ENCODE measurements at regions not wholly inside any gene's neighbourhood (a gene's known extent, or its start where the extent isn't known, plus 50 kb on each side); places are given as distances from the start of the nearest gene placed in this dataset.
A peak's percentile ranks its signal among the peaks of the same experiment; 100 is the strongest.

- Mint-ChIP-seq H3K4me1 (ENCODE audit: low read depth) (peaks cover 50% of the 10 kb centered on the region), H3K27ac (ENCODE audit: unreplicated experiment) (peak overlapping the region; percentile 25), H3K27me3 (ENCODE audit: low read depth) (peaks cover 3% of the 10 kb centered on the region)
Observed at GRCh38 chr18:10124557-10124956, 210.7 kb downstream of the VAPA start.

GRCh38 chr18:10124967-10125366, 211.2 kb downstream of the VAPA start:
- Mint-ChIP-seq H3K9me3 (ENCODE audit: low read depth) (no peaks in the 10 kb centered on the region), H3K4me1 (ENCODE audit: low read depth) (peaks cover 49% of the 10 kb centered on the region), H3K4me3 (ENCODE audit: unreplicated experiment) (no peak overlapping the region), H3K36me3 (ENCODE audit: low read depth) (no peaks in the 10 kb centered on the region), H3K27me3 (ENCODE audit: low read depth) (peaks cover 3% of the 10 kb centered on the region), H3K27ac (ENCODE audit: unreplicated experiment) (peak overlapping the region; percentile 50)
- DNase-seq (ENCODE audit: low spot score) = no peak
- no peak for TF ChIP-seq CTCF (IDR thresholded peaks at IDR 0.05)

More at GRCh38 chr18:10124557-10124956, 210.7 kb downstream of the VAPA start:
- no peaks in the 10 kb centered on the region for H3K36me3 Mint-ChIP-seq (ENCODE audit: low read depth)
- TF ChIP-seq CTCF (IDR thresholded peaks at IDR 0.05) = no peak
- no peak for DNase-seq (ENCODE audit: low spot score)
- H3K9me3 Mint-ChIP-seq (ENCODE audit: low read depth) = no peaks in the 10 kb centered on the region
- no peak overlapping the region for H3K4me3 Mint-ChIP-seq (ENCODE audit: unreplicated experiment)

- H3K36me3 Mint-ChIP-seq (ENCODE audit: low read depth) = no peaks in the 10 kb centered on the region
- no peak overlapping the region for H3K4me3 Mint-ChIP-seq (ENCODE audit: unreplicated experiment)
- no peak for DNase-seq (ENCODE audit: low spot score)
- no peak overlapping the region for H3K27ac Mint-ChIP-seq (ENCODE audit: unreplicated experiment)
- TF ChIP-seq CTCF (IDR thresholded peaks at IDR 0.05) = no peak
- peaks cover 36% of the 10 kb centered on the region for H3K4me1 Mint-ChIP-seq (ENCODE audit: low read depth)
- peaks cover 3% of the 10 kb centered on the region for H3K27me3 Mint-ChIP-seq (ENCODE audit: low read depth)
- H3K9me3 Mint-ChIP-seq (ENCODE audit: low read depth) = no peaks in the 10 kb centered on the region
Observed at GRCh38 chr18:10127729-10128128, 213.9 kb downstream of the VAPA start.

GRCh38 chr18:10128921-10129501, 215.2 kb downstream of the VAPA start:
- peaks cover 3% of the 10 kb centered on the region for H3K27me3 Mint-ChIP-seq (ENCODE audit: low read depth)
- no peak for TF ChIP-seq CTCF (IDR thresholded peaks at IDR 0.05)
- H3K27ac Mint-ChIP-seq (ENCODE audit: unreplicated experiment) = no peak overlapping the region
- H3K4me3 Mint-ChIP-seq (ENCODE audit: unreplicated experiment) = no peak overlapping the region
- no peaks in the 10 kb centered on the region for H3K36me3 Mint-ChIP-seq (ENCODE audit: low read depth)
- no peaks in the 10 kb centered on the region for H3K9me3 Mint-ChIP-seq (ENCODE audit: low read depth)
- peaks cover 39% of the 10 kb centered on the region for H3K4me1 Mint-ChIP-seq (ENCODE audit: low read depth)
- no peak for DNase-seq (ENCODE audit: low spot score)

- H3K36me3 Mint-ChIP-seq (ENCODE audit: low read depth) = no peaks in the 10 kb centered on the region
- H3K4me1 Mint-ChIP-seq (ENCODE audit: low read depth) = peaks cover 33% of the 10 kb centered on the region
- no peaks in the 10 kb centered on the region for H3K9me3 Mint-ChIP-seq (ENCODE audit: low read depth)
- no peak for TF ChIP-seq CTCF (IDR thresholded peaks at IDR 0.05)
- peaks cover 3% of the 10 kb centered on the region for H3K27me3 Mint-ChIP-seq (ENCODE audit: low read depth)
- no peak for DNase-seq (ENCODE audit: low spot score)
- H3K27ac Mint-ChIP-seq (ENCODE audit: unreplicated experiment) = no peak overlapping the region
- H3K4me3 Mint-ChIP-seq (ENCODE audit: unreplicated experiment) = no peak overlapping the region
Observed at GRCh38 chr18:10130606-10131005, 216.8 kb downstream of the VAPA start.

Measured in chondrocyte (in vitro differentiated cells).